ENCODE measurements at regions not wholly inside any gene's neighbourhood (a gene's known extent, or its start where the extent isn't known, plus 50 kb on each side); places are given as distances from the start of the nearest gene placed in this dataset.
A peak's percentile ranks its signal among the peaks of the same experiment; 100 is the strongest.

DNA sequence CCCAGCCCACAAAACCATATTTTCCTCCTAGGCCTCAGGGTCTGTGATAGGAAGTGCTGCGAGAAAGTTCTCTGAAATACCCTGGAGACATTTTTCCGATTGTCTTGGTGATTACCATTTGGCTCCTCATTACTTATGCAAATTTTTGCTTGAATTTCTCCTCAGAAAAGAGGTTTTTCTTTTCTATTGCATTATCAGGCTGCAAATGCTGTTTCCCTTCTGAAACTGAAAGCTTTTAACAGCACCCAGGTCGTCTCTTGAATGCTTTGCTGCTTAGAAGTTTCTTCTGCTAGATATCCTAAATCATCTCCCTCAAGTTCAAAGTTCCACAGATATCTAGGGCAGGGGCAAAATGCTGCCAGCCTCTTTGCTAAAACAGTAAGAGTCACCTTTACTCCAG is 434.2 kb downstream of the PCDH20 start:
- 90 to 91% methylated on average over 2 to 3 of the region's 3 CpGs for WGBS, 2 experiments (ENCODE audit: insufficient coverage in 2 of 2)
- no peak overlapping the region for H3K4me3 ChIP-seq (ENCODE audit: extremely low read depth, insufficient read depth, low read length, poor library complexity, severe bottlenecking)

DNA sequence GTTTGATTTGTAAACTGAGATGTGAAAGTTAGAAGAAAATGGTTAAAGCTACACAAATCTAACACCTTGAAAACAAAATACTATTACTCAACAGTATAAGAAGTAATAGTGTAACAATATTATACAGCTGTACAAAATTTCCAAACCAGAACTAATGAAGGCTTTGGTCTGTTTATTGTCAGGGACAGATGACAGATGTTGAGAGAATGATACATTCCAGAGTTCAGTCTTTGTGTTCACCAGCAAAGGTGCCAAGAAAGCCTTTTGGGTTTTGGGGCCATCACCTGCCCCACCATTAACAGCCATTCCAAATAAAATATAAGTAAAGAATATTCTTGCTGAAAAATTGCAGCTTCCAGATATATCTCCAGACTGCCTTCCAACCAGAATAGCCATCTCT is 439.3 kb downstream of the PCDH20 start:
- H3K27ac ChIP-seq (ENCODE audit: low read depth, low read length, severe bottlenecking), result no peak overlapping the region
- H3K4me1 ChIP-seq (ENCODE audit: control insufficient read depth, insufficient read depth, low read length, poor library complexity, severe bottlenecking), result no peaks in the 10 kb centered on the region
- H3K4me3 ChIP-seq (ENCODE audit: extremely low read depth, insufficient read depth, low read length, poor library complexity, severe bottlenecking), result no peak overlapping the region
- no peaks in the 10 kb centered on the region for H3K36me3 ChIP-seq (ENCODE audit: control insufficient read depth, insufficient read depth, low read length)
- no peaks in the 10 kb centered on the region for H3K9me3 ChIP-seq (ENCODE audit: control insufficient read depth, low read length)

More for the DNA sequence above, 434.2 kb downstream of the PCDH20 start:
- Histone ChIP-seq H3K9me3 (ENCODE audit: control insufficient read depth, low read length) (no peaks in the 10 kb centered on the region), H3K36me3 (ENCODE audit: control insufficient read depth, insufficient read depth, low read length) (no peaks in the 10 kb centered on the region), H3K4me1 (ENCODE audit: control insufficient read depth, insufficient read depth, low read length, poor library complexity, severe bottlenecking) (no peaks in the 10 kb centered on the region), H3K27ac (ENCODE audit: low read depth, low read length, severe bottlenecking) (no peak overlapping the region)

DNA sequence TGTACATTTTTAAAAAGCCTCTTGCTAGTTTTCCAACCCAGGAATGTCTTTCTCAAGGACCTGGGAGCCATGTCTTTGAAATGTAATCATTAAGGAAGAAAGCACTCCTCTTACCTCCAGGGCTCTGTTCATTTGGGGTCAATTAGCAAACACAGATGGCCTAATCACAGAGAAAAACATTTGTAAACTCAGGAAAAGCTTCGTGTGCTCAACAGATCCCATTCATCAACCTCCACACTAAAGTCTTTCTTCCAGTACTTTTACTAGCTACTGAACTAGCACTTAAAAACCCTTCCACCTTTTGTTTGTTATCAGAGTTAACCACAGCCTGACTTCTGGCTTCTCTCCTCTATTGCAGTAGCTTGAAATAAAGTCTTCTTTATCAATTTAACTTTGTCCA is 441.4 kb downstream of the PCDH20 start:
- H3K4me3 ChIP-seq (ENCODE audit: extremely low read depth, insufficient read depth, low read length, poor library complexity, severe bottlenecking), result no peak overlapping the region
- H3K27ac ChIP-seq (ENCODE audit: low read depth, low read length, severe bottlenecking), result peak overlapping the region; percentile 23
- H3K36me3 ChIP-seq (ENCODE audit: control insufficient read depth, insufficient read depth, low read length), result no peaks in the 10 kb centered on the region
- 0% methylated on average over 1 of the region's 1 CpG; no CpG with 5 or more reads in 1 of the 2 experiments for WGBS, 2 experiments (ENCODE audit: insufficient coverage in 2 of 2)
- no peaks in the 10 kb centered on the region for H3K4me1 ChIP-seq (ENCODE audit: control insufficient read depth, insufficient read depth, low read length, poor library complexity, severe bottlenecking)
- no peaks in the 10 kb centered on the region for H3K9me3 ChIP-seq (ENCODE audit: control insufficient read depth, low read length)

DNA sequence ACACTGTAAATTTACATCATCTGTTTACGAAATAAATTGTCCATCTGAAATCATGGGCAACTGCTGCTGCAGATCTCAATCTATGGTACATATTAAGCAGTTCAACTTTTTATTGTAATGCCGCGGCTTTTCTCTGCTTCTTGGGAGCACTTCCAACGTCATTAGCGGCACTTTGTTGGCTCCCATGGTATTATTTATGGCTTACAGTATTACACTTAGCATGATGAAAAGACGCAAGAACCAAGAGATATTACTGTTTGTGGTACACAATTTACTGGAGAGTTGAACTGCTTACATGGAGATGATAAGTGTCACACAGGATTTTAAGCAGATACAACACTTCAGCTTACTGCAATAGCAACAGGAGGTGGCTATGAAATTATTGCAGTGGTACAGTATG is 442.1 kb downstream of the PCDH20 start:
- WGBS, 2 experiments (ENCODE audit: insufficient coverage in 2 of 2), result 83 to 89% methylated on average over 1 to 6 of the region's 6 CpGs
- no peak overlapping the region for H3K4me3 ChIP-seq (ENCODE audit: extremely low read depth, insufficient read depth, low read length, poor library complexity, severe bottlenecking)
- no peaks in the 10 kb centered on the region for H3K36me3 ChIP-seq (ENCODE audit: control insufficient read depth, insufficient read depth, low read length)

DNA sequence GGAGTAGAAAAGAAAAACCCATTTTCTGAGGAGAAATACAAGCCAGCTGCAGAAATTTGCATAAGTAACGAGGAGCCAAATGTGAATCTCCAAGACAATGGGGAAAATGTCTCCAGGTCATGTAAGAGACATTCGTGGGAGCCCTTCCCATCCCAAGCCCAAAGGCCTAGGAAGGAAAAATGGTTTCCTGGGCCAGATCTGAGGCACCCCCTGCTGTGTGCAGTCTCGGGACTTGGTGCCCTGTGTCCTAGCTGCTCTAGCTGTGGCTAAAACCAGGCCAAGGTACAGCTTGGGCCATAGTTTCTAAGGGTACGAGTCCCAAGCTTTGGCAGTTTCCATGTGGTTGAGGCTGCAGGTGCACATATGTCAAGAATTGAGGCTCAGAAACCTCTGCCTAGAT is 444.9 kb downstream of the PCDH20 start:
- no peaks in the 10 kb centered on the region for H3K4me1 ChIP-seq (ENCODE audit: control insufficient read depth, insufficient read depth, low read length, poor library complexity, severe bottlenecking)
- no peaks in the 10 kb centered on the region for H3K9me3 ChIP-seq (ENCODE audit: control insufficient read depth, low read length)
- no peak overlapping the region for H3K27ac ChIP-seq (ENCODE audit: low read depth, low read length, severe bottlenecking)
- H3K36me3 ChIP-seq (ENCODE audit: control insufficient read depth, insufficient read depth, low read length), result no peaks in the 10 kb centered on the region
- WGBS, 2 experiments (ENCODE audit: insufficient coverage in 2 of 2), result 66 to 77% methylated on average over 4 of the region's 4 CpGs
- no peak overlapping the region for H3K4me3 ChIP-seq (ENCODE audit: extremely low read depth, insufficient read depth, low read length, poor library complexity, severe bottlenecking)

More for the DNA sequence above, 442.1 kb downstream of the PCDH20 start:
- Histone ChIP-seq H3K27ac (ENCODE audit: low read depth, low read length, severe bottlenecking) (no peak overlapping the region), H3K9me3 (ENCODE audit: control insufficient read depth, low read length) (no peaks in the 10 kb centered on the region), H3K4me1 (ENCODE audit: control insufficient read depth, insufficient read depth, low read length, poor library complexity, severe bottlenecking) (no peaks in the 10 kb centered on the region)

DNA sequence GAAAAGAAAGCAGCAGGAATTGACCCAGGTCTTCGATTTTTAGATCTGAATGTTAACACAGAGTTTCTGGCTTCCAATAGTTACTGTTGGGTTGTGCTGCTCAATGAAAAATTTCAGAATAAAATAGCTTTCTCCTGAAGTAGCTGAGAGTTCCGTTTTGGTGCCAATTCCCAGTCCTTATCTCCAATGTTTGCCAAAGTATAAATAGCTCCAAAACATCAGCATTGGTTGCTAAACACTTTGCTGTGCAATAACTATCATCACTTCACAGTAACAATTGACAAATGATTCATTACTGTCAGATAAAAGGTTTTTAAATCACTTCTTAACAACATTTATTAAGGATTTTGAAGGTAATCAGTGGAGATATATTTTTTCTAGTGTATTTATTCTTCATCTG is 446.0 kb downstream of the PCDH20 start:
- Histone ChIP-seq H3K27ac (ENCODE audit: low read depth, low read length, severe bottlenecking) (no peak overlapping the region), H3K4me3 (ENCODE audit: extremely low read depth, insufficient read depth, low read length, poor library complexity, severe bottlenecking) (no peak overlapping the region), H3K36me3 (ENCODE audit: control insufficient read depth, insufficient read depth, low read length) (no peaks in the 10 kb centered on the region), H3K9me3 (ENCODE audit: control insufficient read depth, low read length) (no peaks in the 10 kb centered on the region), H3K4me1 (ENCODE audit: control insufficient read depth, insufficient read depth, low read length, poor library complexity, severe bottlenecking) (no peaks in the 10 kb centered on the region)
- WGBS, 2 experiments (ENCODE audit: insufficient coverage in 2 of 2), result 80 to 90% methylated on average over 1 to 2 of the region's 2 CpGs

DNA sequence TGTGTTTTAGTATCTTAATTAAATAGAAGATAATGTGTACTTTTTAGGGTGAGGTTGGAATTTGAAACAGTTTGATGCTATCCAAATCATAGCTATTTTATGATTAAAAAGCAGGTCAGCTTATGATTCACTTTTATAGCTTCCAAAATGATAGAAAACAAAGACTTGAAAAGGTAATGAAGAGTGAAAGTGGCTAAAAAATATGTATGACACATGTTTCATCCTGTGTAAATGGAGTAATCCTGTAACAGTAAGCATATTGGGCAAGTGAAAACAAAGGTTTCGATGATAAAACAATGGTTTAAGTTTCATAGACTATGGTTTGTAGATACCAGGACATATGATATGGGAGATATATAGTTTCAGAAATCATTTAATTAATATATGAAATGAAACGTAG is 456.2 kb downstream of the PCDH20 start:
- Histone ChIP-seq H3K4me1 (ENCODE audit: control insufficient read depth, insufficient read depth, low read length, poor library complexity, severe bottlenecking) (no peaks in the 10 kb centered on the region), H3K27ac (ENCODE audit: low read depth, low read length, severe bottlenecking) (no peak overlapping the region), H3K4me3 (ENCODE audit: extremely low read depth, insufficient read depth, low read length, poor library complexity, severe bottlenecking) (no peak overlapping the region), H3K36me3 (ENCODE audit: control insufficient read depth, insufficient read depth, low read length) (no peaks in the 10 kb centered on the region), H3K9me3 (ENCODE audit: control insufficient read depth, low read length) (no peaks in the 10 kb centered on the region)
- WGBS, 2 experiments (ENCODE audit: insufficient coverage in 2 of 2), result no CpG with 5 or more reads among the region's 2 CpGs

DNA sequence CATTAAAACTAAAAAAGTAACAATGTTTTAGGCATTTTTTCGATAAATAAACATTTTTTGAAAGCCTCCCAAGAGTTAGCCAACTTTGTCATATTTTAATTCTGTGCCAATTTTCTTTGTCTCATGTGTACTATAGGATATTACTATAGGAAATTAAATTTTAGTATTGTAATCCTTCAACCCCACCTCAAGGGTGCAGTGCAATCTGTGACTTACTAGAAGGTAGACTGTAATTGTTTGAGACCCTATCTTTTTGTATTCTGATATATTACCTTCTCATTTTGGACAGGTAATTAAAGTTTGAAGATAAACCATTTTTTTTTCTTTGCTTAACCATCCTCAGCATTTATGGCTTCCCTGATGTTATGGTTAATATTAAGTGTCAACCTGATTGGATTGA is 457.8 kb downstream of the PCDH20 start:
- no peaks in the 10 kb centered on the region for H3K4me1 ChIP-seq (ENCODE audit: control insufficient read depth, insufficient read depth, low read length, poor library complexity, severe bottlenecking)
- no peaks in the 10 kb centered on the region for H3K9me3 ChIP-seq (ENCODE audit: control insufficient read depth, low read length)
- H3K4me3 ChIP-seq (ENCODE audit: extremely low read depth, insufficient read depth, low read length, poor library complexity, severe bottlenecking), result no peak overlapping the region
- no CpG with 5 or more reads among the region's 1 CpG for WGBS, 2 experiments (ENCODE audit: insufficient coverage in 2 of 2)
- no peak overlapping the region for H3K27ac ChIP-seq (ENCODE audit: low read depth, low read length, severe bottlenecking)
- no peaks in the 10 kb centered on the region for H3K36me3 ChIP-seq (ENCODE audit: control insufficient read depth, insufficient read depth, low read length)

DNA sequence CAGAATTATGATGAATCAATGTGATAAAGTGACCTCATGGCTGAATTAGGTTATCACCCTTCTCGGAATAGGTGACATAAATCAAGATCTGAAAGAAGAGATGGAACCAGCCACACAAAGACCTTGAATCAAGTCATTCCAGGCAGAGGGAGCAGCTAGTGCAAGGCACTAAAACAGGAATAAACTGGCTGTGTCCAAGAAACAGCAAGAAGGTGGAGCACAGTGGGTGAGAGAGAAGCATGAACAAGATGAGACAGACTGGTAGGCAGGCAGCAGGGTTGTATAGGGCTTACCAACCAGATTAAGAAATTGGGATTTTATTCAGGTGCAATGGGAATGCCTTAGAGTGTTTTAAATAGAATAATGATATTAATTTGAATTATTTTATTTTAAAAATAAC is 470.3 kb downstream of the PCDH20 start:
- WGBS, 2 experiments (ENCODE audit: insufficient coverage in 2 of 2), result 100% methylated on average over 1 of the region's 1 CpG
- no peak overlapping the region for H3K4me3 ChIP-seq (ENCODE audit: extremely low read depth, insufficient read depth, low read length, poor library complexity, severe bottlenecking)
- no peaks in the 10 kb centered on the region for H3K36me3 ChIP-seq (ENCODE audit: control insufficient read depth, insufficient read depth, low read length)
- H3K9me3 ChIP-seq (ENCODE audit: control insufficient read depth, low read length), result no peaks in the 10 kb centered on the region
- no peaks in the 10 kb centered on the region for H3K4me1 ChIP-seq (ENCODE audit: control insufficient read depth, insufficient read depth, low read length, poor library complexity, severe bottlenecking)
- H3K27ac ChIP-seq (ENCODE audit: low read depth, low read length, severe bottlenecking), result no peak overlapping the region

DNA sequence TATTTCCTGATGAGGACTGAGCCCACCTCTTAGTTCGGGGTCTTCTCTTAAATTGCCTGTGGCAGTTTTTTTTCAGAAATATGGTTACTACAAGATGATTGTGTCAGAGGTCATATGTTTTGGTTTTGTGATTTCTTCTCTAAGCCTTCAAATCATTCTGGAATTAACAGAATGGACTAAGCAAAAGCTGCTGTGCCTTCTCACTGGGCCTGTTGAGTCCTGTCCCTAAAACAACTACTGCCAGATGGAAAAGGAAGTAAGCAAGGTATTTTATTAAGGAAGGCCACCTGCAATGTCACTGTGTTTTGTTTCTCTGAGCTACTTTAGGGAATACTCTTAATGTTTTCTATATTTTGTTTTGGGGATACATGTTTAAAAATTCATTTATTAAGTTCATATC is 470.8 kb downstream of the PCDH20 start:
- no peaks in the 10 kb centered on the region for H3K36me3 ChIP-seq (ENCODE audit: control insufficient read depth, insufficient read depth, low read length)
- no CpG with 5 or more reads among the region's 1 CpG for WGBS, 2 experiments (ENCODE audit: insufficient coverage in 2 of 2)
- no peaks in the 10 kb centered on the region for H3K4me1 ChIP-seq (ENCODE audit: control insufficient read depth, insufficient read depth, low read length, poor library complexity, severe bottlenecking)
- H3K27ac ChIP-seq (ENCODE audit: low read depth, low read length, severe bottlenecking), result no peak overlapping the region
- H3K9me3 ChIP-seq (ENCODE audit: control insufficient read depth, low read length), result no peaks in the 10 kb centered on the region
- H3K4me3 ChIP-seq (ENCODE audit: extremely low read depth, insufficient read depth, low read length, poor library complexity, severe bottlenecking), result no peak overlapping the region

DNA sequence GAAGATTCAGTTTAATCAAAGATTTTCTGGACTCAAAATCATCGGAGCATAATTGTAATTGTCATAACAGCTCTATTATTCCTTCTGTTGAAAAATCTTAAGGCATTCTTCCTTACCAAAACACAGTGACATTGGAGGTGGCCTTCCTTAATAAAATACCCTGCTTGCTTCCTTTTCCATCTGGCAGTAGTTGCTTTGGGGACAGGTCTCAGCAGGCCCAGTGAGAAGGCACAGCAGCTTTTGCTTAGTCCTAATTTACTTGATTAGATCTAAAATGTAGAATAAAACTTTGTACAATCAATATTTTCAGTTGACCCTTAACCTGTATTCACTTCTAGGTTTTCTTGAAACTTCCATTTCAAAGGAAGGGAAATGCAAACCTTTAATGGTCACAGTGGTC is 471.6 kb downstream of the PCDH20 start:
- no CpG with 5 or more reads among the region's 1 CpG for WGBS, 2 experiments (ENCODE audit: insufficient coverage in 2 of 2)
- no peak overlapping the region for H3K27ac ChIP-seq (ENCODE audit: low read depth, low read length, severe bottlenecking)
- H3K4me3 ChIP-seq (ENCODE audit: extremely low read depth, insufficient read depth, low read length, poor library complexity, severe bottlenecking), result no peak overlapping the region
- H3K36me3 ChIP-seq (ENCODE audit: control insufficient read depth, insufficient read depth, low read length), result no peaks in the 10 kb centered on the region
- no peaks in the 10 kb centered on the region for H3K9me3 ChIP-seq (ENCODE audit: control insufficient read depth, low read length)
- no peaks in the 10 kb centered on the region for H3K4me1 ChIP-seq (ENCODE audit: control insufficient read depth, insufficient read depth, low read length, poor library complexity, severe bottlenecking)

DNA sequence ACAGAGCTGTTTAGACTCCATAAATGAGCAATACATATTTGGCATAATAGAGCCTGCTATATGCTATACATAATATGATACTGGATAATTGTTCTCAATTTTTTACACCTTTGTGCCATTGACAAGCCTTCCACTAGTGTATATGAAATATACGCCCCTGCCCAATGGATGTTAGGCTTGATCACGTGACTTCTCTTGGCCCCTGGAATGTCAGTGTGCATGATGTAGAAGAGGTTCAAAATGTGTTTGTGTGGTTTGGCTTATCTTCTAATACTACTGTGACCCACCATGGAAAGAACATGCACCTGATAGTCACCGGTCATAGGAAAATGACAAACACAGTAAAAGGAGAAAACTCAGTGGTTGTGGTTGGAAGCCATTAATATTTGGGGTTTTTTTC is 479.4 kb downstream of the PCDH20 start:
- Histone ChIP-seq H3K36me3 (ENCODE audit: control insufficient read depth, insufficient read depth, low read length) (no peaks in the 10 kb centered on the region), H3K4me3 (ENCODE audit: extremely low read depth, insufficient read depth, low read length, poor library complexity, severe bottlenecking) (no peak overlapping the region), H3K9me3 (ENCODE audit: control insufficient read depth, low read length) (no peaks in the 10 kb centered on the region), H3K27ac (ENCODE audit: low read depth, low read length, severe bottlenecking) (no peak overlapping the region), H3K4me1 (ENCODE audit: control insufficient read depth, insufficient read depth, low read length, poor library complexity, severe bottlenecking) (no peaks in the 10 kb centered on the region)
- WGBS, 2 experiments (ENCODE audit: insufficient coverage in 2 of 2), result 83% methylated on average over 2 of the region's 3 CpGs; no CpG with 5 or more reads in 1 of the 2 experiments

Measured in mesodermal cell (in vitro differentiated cells).